ENCODE measurements at regions not wholly inside any gene's neighbourhood (a gene's known extent, or its start where the extent isn't known, plus 50 kb on each side); places are given as distances from the start of the nearest gene placed in this dataset.

DNA sequence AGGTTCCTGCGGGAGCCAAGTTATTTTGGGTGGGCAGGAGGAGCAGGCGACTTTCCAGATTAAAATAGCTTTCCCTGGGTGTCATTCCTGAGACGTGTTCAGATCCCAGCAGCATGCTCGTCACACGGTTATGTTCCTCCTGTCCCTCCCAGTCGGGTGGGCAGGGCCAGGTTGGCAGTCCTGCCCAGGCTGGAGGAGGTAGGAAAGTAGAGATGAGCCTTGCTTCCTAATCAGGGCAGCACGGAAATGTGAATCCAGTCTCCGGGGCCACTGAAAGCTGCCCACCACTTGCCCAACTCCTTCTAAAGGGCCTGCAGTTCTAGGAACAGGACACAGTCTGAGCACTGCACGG is 137.0 kb downstream of the MRPL14 start:
- TF ChIP-seq, protein P1, sequence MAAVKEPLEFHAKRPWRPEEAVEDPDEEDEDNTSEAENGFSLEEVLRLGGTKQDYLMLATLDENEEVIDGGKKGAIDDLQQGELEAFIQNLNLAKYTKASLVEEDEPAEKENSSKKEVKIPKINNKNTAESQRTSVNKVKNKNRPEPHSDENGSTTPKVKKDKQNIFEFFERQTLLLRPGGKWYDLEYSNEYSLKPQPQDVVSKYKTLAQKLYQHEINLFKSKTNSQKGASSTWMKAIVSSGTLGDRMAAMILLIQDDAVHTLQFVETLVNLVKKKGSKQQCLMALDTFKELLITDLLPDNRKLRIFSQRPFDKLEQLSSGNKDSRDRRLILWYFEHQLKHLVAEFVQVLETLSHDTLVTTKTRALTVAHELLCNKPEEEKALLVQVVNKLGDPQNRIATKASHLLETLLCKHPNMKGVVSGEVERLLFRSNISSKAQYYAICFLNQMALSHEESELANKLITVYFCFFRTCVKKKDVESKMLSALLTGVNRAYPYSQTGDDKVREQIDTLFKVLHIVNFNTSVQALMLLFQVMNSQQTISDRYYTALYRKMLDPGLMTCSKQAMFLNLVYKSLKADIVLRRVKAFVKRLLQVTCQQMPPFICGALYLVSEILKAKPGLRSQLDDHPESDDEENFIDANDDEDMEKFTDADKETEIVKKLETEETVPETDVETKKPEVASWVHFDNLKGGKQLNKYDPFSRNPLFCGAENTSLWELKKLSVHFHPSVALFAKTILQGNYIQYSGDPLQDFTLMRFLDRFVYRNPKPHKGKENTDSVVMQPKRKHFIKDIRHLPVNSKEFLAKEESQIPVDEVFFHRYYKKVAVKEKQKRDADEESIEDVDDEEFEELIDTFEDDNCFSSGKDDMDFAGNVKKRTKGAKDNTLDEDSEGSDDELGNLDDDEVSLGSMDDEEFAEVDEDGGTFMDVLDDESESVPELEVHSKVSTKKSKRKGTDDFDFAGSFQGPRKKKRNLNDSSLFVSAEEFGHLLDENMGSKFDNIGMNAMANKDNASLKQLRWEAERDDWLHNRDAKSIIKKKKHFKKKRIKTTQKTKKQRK (IDR thresholded peaks at IDR 0.05; ENCODE audit: low read depth, low read length), result no peak
- TF ChIP-seq GABPA (IDR thresholded peaks at IDR 0.05; ENCODE audit: low read depth) (no peak), ZNF274 (IDR thresholded peaks at IDR 0.05; ENCODE audit: insufficient read depth, insufficient read length) (no peak), PBX3 (IDR thresholded peaks at IDR 0.05; ENCODE audit: insufficient replicate concordance, low read depth, low read length) (no peak), CHD4 (IDR thresholded peaks at IDR 0.05) (no peak)
- TF ChIP-seq, protein P2, sequence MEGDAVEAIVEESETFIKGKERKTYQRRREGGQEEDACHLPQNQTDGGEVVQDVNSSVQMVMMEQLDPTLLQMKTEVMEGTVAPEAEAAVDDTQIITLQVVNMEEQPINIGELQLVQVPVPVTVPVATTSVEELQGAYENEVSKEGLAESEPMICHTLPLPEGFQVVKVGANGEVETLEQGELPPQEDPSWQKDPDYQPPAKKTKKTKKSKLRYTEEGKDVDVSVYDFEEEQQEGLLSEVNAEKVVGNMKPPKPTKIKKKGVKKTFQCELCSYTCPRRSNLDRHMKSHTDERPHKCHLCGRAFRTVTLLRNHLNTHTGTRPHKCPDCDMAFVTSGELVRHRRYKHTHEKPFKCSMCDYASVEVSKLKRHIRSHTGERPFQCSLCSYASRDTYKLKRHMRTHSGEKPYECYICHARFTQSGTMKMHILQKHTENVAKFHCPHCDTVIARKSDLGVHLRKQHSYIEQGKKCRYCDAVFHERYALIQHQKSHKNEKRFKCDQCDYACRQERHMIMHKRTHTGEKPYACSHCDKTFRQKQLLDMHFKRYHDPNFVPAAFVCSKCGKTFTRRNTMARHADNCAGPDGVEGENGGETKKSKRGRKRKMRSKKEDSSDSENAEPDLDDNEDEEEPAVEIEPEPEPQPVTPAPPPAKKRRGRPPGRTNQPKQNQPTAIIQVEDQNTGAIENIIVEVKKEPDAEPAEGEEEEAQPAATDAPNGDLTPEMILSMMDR (IDR thresholded peaks at IDR 0.05 in 2 of 3, conservative IDR thresholded peaks at IDR 0.05 in 1 of 3; ENCODE audit: control insufficient read depth in 2 of 3, extremely low read depth in 1 of 3, insufficient read depth in 1 of 3, low read depth in 3 of 3, low read length in 3 of 3), result no peak
- TF ChIP-seq, protein P3, sequence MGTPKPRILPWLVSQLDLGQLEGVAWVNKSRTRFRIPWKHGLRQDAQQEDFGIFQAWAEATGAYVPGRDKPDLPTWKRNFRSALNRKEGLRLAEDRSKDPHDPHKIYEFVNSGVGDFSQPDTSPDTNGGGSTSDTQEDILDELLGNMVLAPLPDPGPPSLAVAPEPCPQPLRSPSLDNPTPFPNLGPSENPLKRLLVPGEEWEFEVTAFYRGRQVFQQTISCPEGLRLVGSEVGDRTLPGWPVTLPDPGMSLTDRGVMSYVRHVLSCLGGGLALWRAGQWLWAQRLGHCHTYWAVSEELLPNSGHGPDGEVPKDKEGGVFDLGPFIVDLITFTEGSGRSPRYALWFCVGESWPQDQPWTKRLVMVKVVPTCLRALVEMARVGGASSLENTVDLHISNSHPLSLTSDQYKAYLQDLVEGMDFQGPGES (IDR thresholded peaks at IDR 0.05), result no peak
